ENCODE measurements at regions not wholly inside any gene's neighbourhood (a gene's known extent, or its start where the extent isn't known, plus 50 kb on each side); places are given as distances from the start of the nearest gene placed in this dataset.

- Histone ChIP-seq H2AFZ (ENCODE audit: low read length) (no peak overlapping the region), H3K9me3 (replicated peaks; ENCODE audit: insufficient read depth, low read length) (no peaks in the 10 kb centered on the region), H3F3A (ENCODE audit: insufficient read depth, low read length) (no peaks in the 10 kb centered on the region), H3K4me2 (ENCODE audit: low read depth, low read length) (no peak overlapping the region), H3K79me2 (ENCODE audit: low read length) (peaks cover 89% of the 10 kb centered on the region), H3K9me2 (replicated peaks; ENCODE audit: insufficient read depth, low read length) (no peaks in the 10 kb centered on the region), H3K4me3 (ENCODE audit: low read length) (no peak overlapping the region), H3K27me3 (replicated peaks; ENCODE audit: insufficient read depth, low read length) (no peaks in the 10 kb centered on the region), H4K20me1 (ENCODE audit: insufficient read depth, low read length) (no peaks in the 10 kb centered on the region; the same call in none of the 2 replicates), H3K27ac (ENCODE audit: low read length) (no peak overlapping the region), H3K9ac (ENCODE audit: low read length) (no peak overlapping the region), H3K36me3 (replicated peaks; ENCODE audit: insufficient read depth, low read length) (no peaks in the 10 kb centered on the region; the same call in 1 of the 2 replicates), H3K4me1 (ENCODE audit: low read length) (no peaks in the 10 kb centered on the region)
- TF ChIP-seq EZH2 (optimal IDR thresholded peaks at IDR 0.05; ENCODE audit: low read depth, low read length), result no peak
- TF ChIP-seq CTCF (IDR thresholded peaks at IDR 0.05; ENCODE audit: low read length), result no peak
- TF ChIP-seq EZH2phosphoT487 (IDR thresholded peaks at IDR 0.05; ENCODE audit: low read length), result no peak
- DNase-seq, result no peak
Observed at GRCh38 chr7:130900471-130901076, 166.6 kb upstream of the KLF14 start.

DNA sequence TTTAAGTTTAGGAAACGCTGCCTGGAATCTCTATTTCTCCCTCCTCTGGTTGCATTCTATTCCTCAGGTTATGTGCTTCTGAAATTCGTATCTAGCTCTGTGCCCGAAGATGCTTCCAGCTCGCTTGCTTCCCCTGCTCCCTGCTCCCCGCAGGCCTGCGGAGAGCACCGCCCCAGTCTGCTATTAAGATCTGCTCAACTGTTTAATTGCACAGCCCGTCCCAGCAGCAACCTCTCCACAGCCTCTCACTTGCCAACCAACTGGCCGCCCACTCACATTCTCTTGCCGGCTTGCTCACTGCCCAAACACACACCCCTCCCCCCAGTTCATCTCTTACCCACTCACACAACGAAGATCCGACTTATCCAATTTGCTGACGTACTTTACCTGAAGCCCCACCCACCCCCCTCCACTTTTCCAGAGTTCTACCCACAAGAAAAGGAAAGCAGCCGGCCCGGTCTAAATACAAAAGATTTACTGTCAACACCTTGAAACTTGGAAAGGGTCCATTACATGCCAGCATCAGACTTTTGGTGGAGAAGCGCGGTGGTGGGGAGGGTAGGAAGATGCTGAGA, 167.3 kb upstream of the KLF14 start:
- no peaks in the 10 kb centered on the region for H3K27me3 ChIP-seq (replicated peaks; ENCODE audit: insufficient read depth, low read length)
- no peak overlapping the region for H3K4me3 ChIP-seq (ENCODE audit: low read length)
- H3K36me3 ChIP-seq (replicated peaks; ENCODE audit: insufficient read depth, low read length), result no peaks in the 10 kb centered on the region; the same call in 1 of the 2 replicates
- H3K79me2 ChIP-seq (ENCODE audit: low read length), result peaks cover 90% of the 10 kb centered on the region
- H4K20me1 ChIP-seq (ENCODE audit: insufficient read depth, low read length), result no peaks in the 10 kb centered on the region; the same call in none of the 2 replicates
- H2AFZ ChIP-seq (ENCODE audit: low read length), result no peak overlapping the region
- TF ChIP-seq EZH2 (optimal IDR thresholded peaks at IDR 0.05; ENCODE audit: low read depth, low read length) (no peak), CTCF (IDR thresholded peaks at IDR 0.05; ENCODE audit: low read length) (no peak), EZH2phosphoT487 (IDR thresholded peaks at IDR 0.05; ENCODE audit: low read length) (no peak)
- DNase-seq, result no peak
- H3K4me2 ChIP-seq (ENCODE audit: low read depth, low read length), result no peak overlapping the region
- no peak overlapping the region for H3K27ac ChIP-seq (ENCODE audit: low read length)
- H3K9ac ChIP-seq (ENCODE audit: low read length), result no peak overlapping the region
- H3K9me3 ChIP-seq (replicated peaks; ENCODE audit: insufficient read depth, low read length), result no peaks in the 10 kb centered on the region
- H3K9me2 ChIP-seq (replicated peaks; ENCODE audit: insufficient read depth, low read length), result no peaks in the 10 kb centered on the region
- H3K4me1 ChIP-seq (ENCODE audit: low read length), result no peaks in the 10 kb centered on the region
- no peaks in the 10 kb centered on the region for H3F3A ChIP-seq (ENCODE audit: insufficient read depth, low read length)

DNA sequence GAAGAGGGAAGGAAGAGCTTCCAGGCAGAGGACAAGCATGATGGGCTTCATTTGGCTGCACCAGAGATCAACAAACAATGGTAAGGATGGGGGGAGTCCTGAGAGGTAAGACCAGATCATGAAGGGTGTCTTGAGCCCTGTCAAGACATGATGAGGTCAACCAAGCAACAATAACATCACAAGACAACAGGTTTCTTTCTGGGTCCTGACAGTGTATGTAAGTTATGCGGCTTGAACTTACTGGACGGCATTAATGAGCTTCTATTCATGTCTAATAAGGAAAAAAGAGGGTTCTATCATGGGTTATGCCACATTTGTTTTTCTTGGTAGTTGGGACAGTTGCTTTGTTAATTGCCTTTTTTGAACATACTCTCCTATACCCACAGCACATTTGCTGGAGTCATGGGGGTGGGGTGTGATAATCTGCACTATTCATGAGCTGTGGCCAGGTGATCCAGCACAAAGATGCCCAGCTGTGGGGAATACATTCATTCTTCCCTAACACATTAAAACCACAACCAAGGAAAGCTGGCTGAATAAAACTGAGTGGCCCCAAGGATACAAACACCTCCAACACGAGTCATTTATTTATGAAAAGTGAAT, 168.8 kb upstream of the KLF14 start:
- H3F3A ChIP-seq (ENCODE audit: insufficient read depth, low read length), result no peaks in the 10 kb centered on the region
- H3K4me2 ChIP-seq (ENCODE audit: low read depth, low read length), result no peak overlapping the region
- no peak overlapping the region for H3K27ac ChIP-seq (ENCODE audit: low read length)
- H3K9ac ChIP-seq (ENCODE audit: low read length), result no peak overlapping the region
- H3K9me3 ChIP-seq (replicated peaks; ENCODE audit: insufficient read depth, low read length), result no peaks in the 10 kb centered on the region
- H3K27me3 ChIP-seq (replicated peaks; ENCODE audit: insufficient read depth, low read length), result no peaks in the 10 kb centered on the region
- no peak overlapping the region for H2AFZ ChIP-seq (ENCODE audit: low read length)
- H3K36me3 ChIP-seq (replicated peaks; ENCODE audit: insufficient read depth, low read length), result no peaks in the 10 kb centered on the region; the same call in 1 of the 2 replicates
- H3K4me3 ChIP-seq (ENCODE audit: low read length), result no peak overlapping the region
- DNase-seq, result no peak
- H3K79me2 ChIP-seq (ENCODE audit: low read length), result peaks cover 83% of the 10 kb centered on the region
- H3K4me1 ChIP-seq (ENCODE audit: low read length), result no peaks in the 10 kb centered on the region
- H3K9me2 ChIP-seq (replicated peaks; ENCODE audit: insufficient read depth, low read length), result no peaks in the 10 kb centered on the region
- no peaks in the 10 kb centered on the region; the same call in none of the 2 replicates for H4K20me1 ChIP-seq (ENCODE audit: insufficient read depth, low read length)
- no peak for TF ChIP-seq CTCF (IDR thresholded peaks at IDR 0.05; ENCODE audit: low read length)
- TF ChIP-seq EZH2 (optimal IDR thresholded peaks at IDR 0.05; ENCODE audit: low read depth, low read length), result no peak
- no peak for TF ChIP-seq EZH2phosphoT487 (IDR thresholded peaks at IDR 0.05; ENCODE audit: low read length)
